ENCODE measurements at regions not wholly inside any gene's neighbourhood (a gene's known extent, or its start where the extent isn't known, plus 50 kb on each side); places are given as distances from the start of the nearest gene placed in this dataset.

DNA sequence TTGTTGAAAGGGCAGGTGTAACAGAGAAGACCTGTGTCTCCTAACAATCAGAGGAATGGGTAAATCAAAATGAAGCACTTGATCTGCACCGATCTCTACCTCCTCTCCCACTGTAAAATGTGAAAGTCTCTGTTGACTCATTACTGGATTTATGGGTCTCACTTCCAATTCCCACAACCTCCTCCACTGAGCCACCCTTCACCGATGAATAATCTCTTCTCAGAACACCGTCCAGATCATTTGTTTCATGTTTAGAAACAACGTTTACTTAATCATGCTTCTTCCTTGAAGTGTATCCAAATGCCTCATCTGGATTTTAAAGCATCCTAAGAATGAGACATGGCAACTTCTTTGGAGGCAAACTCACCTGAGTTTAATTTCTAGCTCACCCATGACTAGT is 643.6 kb downstream of the ETS1 start:
- Histone ChIP-seq H4K91ac (ENCODE audit: insufficient read depth, low read depth, low read length) (no peak overlapping the region), H3K23ac (ENCODE audit: low read depth, low read length) (no peak overlapping the region), H3K9ac (ENCODE audit: low read depth, low read length) (no peak overlapping the region), H3K9me1 (ENCODE audit: insufficient read depth, low read length) (no peaks in the 10 kb centered on the region), H3K56ac (ENCODE audit: extremely low read depth, insufficient read depth, low read length) (no peak overlapping the region), H4K20me1 (ENCODE audit: insufficient read depth, low read length) (no peaks in the 10 kb centered on the region), H3K27me3 (ENCODE audit: control insufficient read depth, insufficient read depth, low read length) (peaks cover 2% of the 10 kb centered on the region), H2BK120ac (ENCODE audit: low read depth, low read length) (no peak overlapping the region), H4K8ac (ENCODE audit: low read depth in 2 of 2, low read length in 2 of 2) (no peak overlapping the region), H2AK5ac (ENCODE audit: low read depth, low read length) (no peak overlapping the region), H4K5ac (ENCODE audit: low read depth, low read length) (no peak overlapping the region), H3K4me2 (ENCODE audit: low read depth, low read length) (no peak overlapping the region), H3K4me1 (ENCODE audit: control insufficient read depth, insufficient read depth, low read length) (no peaks in the 10 kb centered on the region), H2AFZ (replicated peaks; ENCODE audit: low read length, poor library complexity) (no peak overlapping the region), H3K18ac (ENCODE audit: low read depth, low read length) (no peak overlapping the region), H3K14ac (replicated peaks; ENCODE audit: low read depth, low read length) (no peak overlapping the region), H2BK5ac (ENCODE audit: low read depth, low read length, poor library complexity, severe bottlenecking) (no peak overlapping the region), H3K9me3 (ENCODE audit: control insufficient read depth, insufficient read depth, low read length) (no peaks in the 10 kb centered on the region), H3K36me3 (ENCODE audit: control insufficient read depth, insufficient read depth, low read length) (no peaks in the 10 kb centered on the region), H3K27ac (ENCODE audit: insufficient read depth, low read length) (no peak overlapping the region), H3K79me1 (ENCODE audit: low read depth in 1 of 2, low read length in 2 of 2) (no peaks in the 10 kb centered on the region), H2BK15ac (ENCODE audit: low read depth, low read length) (no peak overlapping the region), H2AK9ac (replicated peaks; ENCODE audit: low read depth, low read length, poor library complexity) (no peak overlapping the region), H3K4me3 (ENCODE audit: insufficient read depth, low read depth, low read length) (no peak overlapping the region), H2BK20ac (ENCODE audit: low read depth, low read length) (no peak overlapping the region), H3K4ac (ENCODE audit: low read depth, low read length) (no peak overlapping the region)
- CTCF ChIA-PET: no interaction called here
- intact Hi-C loops (cut with micrococcal nuclease) (no loop called here), in situ Hi-C loops (cut with MboI; ENCODE audit: low sequenced_read_pairs) (no loop called here), dilution Hi-C loops (cut with HindIII; ENCODE audit: low sequenced_read_pairs, unreplicated experiment) (no loop called here)
- no TSS peak for BruUV-seq (replicated peaks)
- WGBS, 2 experiments (ENCODE audit: extremely low coverage in 2 of 2, insufficient read length in 1 of 2): 50% methylated on average over 3 of the region's 4 CpGs; no CpG with 5 or more reads in 1 of the 2 experiments
- ATAC-seq (ENCODE audit: low read depth): no peak
- POLR2A ChIA-PET (ENCODE audit: unreplicated experiment): no interaction called here
- no peak for TF ChIP-seq MXI1 (IDR thresholded peaks at IDR 0.05; ENCODE audit: borderline replicate concordance, low read depth, low read length)
- TF ChIP-seq RCOR1 (IDR thresholded peaks at IDR 0.05; ENCODE audit: insufficient replicate concordance, low read length): no peak
- no peak for TF ChIP-seq FOS (IDR thresholded peaks at IDR 0.05; ENCODE audit: low read depth, low read length)
- TF ChIP-seq, protein P1, sequence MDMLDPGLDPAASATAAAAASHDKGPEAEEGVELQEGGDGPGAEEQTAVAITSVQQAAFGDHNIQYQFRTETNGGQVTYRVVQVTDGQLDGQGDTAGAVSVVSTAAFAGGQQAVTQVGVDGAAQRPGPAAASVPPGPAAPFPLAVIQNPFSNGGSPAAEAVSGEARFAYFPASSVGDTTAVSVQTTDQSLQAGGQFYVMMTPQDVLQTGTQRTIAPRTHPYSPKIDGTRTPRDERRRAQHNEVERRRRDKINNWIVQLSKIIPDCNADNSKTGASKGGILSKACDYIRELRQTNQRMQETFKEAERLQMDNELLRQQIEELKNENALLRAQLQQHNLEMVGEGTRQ (IDR thresholded peaks at IDR 0.05; ENCODE audit: low read depth, low read length): no peak
- TF ChIP-seq RFX5 (IDR thresholded peaks at IDR 0.05; ENCODE audit: low read depth, low read length): no peak
- TF ChIP-seq NFE2L2 (IDR thresholded peaks at IDR 0.05; ENCODE audit: low read depth, low read length): no peak
- TF ChIP-seq CEBPB (IDR thresholded peaks at IDR 0.05; ENCODE audit: low read depth, low read length): no peak
- TF ChIP-seq MAZ (IDR thresholded peaks at IDR 0.05; ENCODE audit: borderline replicate concordance, low read depth, low read length): no peak
- TF ChIP-seq, protein P2, sequence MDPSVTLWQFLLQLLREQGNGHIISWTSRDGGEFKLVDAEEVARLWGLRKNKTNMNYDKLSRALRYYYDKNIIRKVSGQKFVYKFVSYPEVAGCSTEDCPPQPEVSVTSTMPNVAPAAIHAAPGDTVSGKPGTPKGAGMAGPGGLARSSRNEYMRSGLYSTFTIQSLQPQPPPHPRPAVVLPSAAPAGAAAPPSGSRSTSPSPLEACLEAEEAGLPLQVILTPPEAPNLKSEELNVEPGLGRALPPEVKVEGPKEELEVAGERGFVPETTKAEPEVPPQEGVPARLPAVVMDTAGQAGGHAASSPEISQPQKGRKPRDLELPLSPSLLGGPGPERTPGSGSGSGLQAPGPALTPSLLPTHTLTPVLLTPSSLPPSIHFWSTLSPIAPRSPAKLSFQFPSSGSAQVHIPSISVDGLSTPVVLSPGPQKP (IDR thresholded peaks at IDR 0.05; ENCODE audit: borderline replicate concordance, low read depth, low read length): no peak
- TF ChIP-seq SMC3 (IDR thresholded peaks at IDR 0.05; ENCODE audit: low read depth, low read length): no peak
- TF ChIP-seq, protein P3, sequence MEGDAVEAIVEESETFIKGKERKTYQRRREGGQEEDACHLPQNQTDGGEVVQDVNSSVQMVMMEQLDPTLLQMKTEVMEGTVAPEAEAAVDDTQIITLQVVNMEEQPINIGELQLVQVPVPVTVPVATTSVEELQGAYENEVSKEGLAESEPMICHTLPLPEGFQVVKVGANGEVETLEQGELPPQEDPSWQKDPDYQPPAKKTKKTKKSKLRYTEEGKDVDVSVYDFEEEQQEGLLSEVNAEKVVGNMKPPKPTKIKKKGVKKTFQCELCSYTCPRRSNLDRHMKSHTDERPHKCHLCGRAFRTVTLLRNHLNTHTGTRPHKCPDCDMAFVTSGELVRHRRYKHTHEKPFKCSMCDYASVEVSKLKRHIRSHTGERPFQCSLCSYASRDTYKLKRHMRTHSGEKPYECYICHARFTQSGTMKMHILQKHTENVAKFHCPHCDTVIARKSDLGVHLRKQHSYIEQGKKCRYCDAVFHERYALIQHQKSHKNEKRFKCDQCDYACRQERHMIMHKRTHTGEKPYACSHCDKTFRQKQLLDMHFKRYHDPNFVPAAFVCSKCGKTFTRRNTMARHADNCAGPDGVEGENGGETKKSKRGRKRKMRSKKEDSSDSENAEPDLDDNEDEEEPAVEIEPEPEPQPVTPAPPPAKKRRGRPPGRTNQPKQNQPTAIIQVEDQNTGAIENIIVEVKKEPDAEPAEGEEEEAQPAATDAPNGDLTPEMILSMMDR (conservative IDR thresholded peaks at IDR 0.05; ENCODE audit: low read depth, low read length): no peak
- no peak for TF ChIP-seq MAFK (IDR thresholded peaks at IDR 0.05; ENCODE audit: low read depth, low read length)
- no peak for TF ChIP-seq POLR2A (IDR thresholded peaks at IDR 0.05; ENCODE audit: low read depth, low read length)
- no peak for TF ChIP-seq RAD21 (IDR thresholded peaks at IDR 0.05; ENCODE audit: low read length)
- no peak for TF ChIP-seq BHLHE40 (IDR thresholded peaks at IDR 0.05; ENCODE audit: low read depth, low read length)
- TF ChIP-seq CHD1 (IDR thresholded peaks at IDR 0.05; ENCODE audit: low read depth, low read length): no peak
- DNase-seq: no peak
